ENCODE measurements at regions not wholly inside any gene's neighbourhood (a gene's known extent, or its start where the extent isn't known, plus 50 kb on each side); places are given as distances from the start of the nearest gene placed in this dataset.

DNA sequence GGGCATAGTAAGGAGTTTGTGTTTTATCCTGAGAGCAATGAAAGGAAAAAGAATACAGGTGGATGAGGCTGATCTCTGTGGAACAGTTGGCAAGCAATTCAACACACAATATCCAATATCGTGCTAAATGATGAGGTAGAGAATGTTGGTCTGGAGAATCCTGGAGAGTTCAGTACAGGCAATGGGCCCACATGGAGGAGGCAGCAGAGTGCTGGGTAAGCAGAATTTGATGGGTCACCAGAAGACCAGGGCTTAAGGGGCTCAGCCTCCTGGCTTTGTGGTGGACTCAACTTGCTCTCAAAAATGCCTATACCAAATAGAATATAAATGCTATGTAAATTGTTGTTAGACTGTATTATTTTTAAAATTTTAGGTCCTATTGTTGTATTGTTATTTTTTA lies 271.5 kb upstream of the JARID2 start:
- TF ChIP-seq, protein P1, sequence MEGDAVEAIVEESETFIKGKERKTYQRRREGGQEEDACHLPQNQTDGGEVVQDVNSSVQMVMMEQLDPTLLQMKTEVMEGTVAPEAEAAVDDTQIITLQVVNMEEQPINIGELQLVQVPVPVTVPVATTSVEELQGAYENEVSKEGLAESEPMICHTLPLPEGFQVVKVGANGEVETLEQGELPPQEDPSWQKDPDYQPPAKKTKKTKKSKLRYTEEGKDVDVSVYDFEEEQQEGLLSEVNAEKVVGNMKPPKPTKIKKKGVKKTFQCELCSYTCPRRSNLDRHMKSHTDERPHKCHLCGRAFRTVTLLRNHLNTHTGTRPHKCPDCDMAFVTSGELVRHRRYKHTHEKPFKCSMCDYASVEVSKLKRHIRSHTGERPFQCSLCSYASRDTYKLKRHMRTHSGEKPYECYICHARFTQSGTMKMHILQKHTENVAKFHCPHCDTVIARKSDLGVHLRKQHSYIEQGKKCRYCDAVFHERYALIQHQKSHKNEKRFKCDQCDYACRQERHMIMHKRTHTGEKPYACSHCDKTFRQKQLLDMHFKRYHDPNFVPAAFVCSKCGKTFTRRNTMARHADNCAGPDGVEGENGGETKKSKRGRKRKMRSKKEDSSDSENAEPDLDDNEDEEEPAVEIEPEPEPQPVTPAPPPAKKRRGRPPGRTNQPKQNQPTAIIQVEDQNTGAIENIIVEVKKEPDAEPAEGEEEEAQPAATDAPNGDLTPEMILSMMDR (IDR thresholded peaks at IDR 0.05; ENCODE audit: low read depth, low read length, missing control alignments): no peak
- Histone ChIP-seq H3K36me3 (replicated peaks) (no peaks in the 10 kb centered on the region), H3K27me3 (replicated peaks) (no peaks in the 10 kb centered on the region), H3K4me3 (ENCODE audit: low read depth, low read length) (no peak overlapping the region), H3K27ac (no peak overlapping the region)
- DNase-seq: no peak
- in situ Hi-C loops (cut with HindIII; ENCODE audit: low pct_ligation_motif_present, low sequenced_read_pairs): no loop called here

GRCh38 chr6:14974792-14975470 lies 270.9 kb upstream of the JARID2 start:
- Histone ChIP-seq H3K27ac (no peak overlapping the region), H3K36me3 (replicated peaks) (no peaks in the 10 kb centered on the region), H3K4me3 (ENCODE audit: low read depth, low read length) (no peak overlapping the region), H3K27me3 (replicated peaks) (no peaks in the 10 kb centered on the region)
- no peak for DNase-seq
- TF ChIP-seq, protein P1 (IDR thresholded peaks at IDR 0.05; ENCODE audit: low read depth, low read length, missing control alignments): no peak
- in situ Hi-C loops (cut with HindIII; ENCODE audit: low pct_ligation_motif_present, low sequenced_read_pairs): no loop called here

GRCh38 chr6:14975471-14975817 lies 270.4 kb upstream of the JARID2 start:
- Histone ChIP-seq H3K27me3 (replicated peaks) (no peaks in the 10 kb centered on the region), H3K36me3 (replicated peaks) (no peaks in the 10 kb centered on the region), H3K4me3 (ENCODE audit: low read depth, low read length) (no peak overlapping the region), H3K27ac (no peak overlapping the region)
- TF ChIP-seq, protein P1 (IDR thresholded peaks at IDR 0.05; ENCODE audit: low read depth, low read length, missing control alignments): no peak
- in situ Hi-C loops (cut with HindIII; ENCODE audit: low pct_ligation_motif_present, low sequenced_read_pairs): no loop called here
- no peak for DNase-seq

DNA sequence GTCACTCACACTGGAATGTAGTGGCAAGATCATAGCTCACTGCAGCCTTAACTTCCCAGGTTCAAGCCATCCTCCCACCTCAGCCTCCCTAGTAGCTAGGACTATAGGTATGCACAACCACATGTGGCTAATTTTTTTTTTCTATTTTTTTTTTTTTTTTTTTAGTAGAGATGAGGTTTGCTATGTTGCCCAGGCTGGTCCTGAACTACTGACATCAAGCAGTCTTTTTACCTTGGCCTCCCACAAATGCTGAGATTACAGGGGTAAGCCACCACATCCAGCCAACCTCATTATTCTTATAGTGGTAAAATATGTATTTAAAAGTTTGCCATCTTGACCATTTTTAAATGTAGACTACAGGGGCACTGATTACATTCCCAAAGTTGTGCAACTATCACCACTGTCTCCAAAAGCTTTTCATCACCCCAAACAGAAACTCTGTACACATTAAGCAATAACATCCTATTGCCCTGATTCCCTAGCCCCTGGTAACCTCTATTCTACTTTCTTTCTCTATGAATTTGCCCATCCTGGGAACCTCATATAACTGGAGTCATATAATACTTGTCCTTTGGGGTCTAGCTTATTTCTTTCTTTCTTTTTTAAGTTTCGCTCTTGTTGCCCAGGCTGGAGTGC lies 268.0 kb upstream of the JARID2 start:
- Histone ChIP-seq H3K36me3 (replicated peaks) (no peaks in the 10 kb centered on the region), H3K27ac (no peak overlapping the region), H3K4me3 (ENCODE audit: low read depth, low read length) (no peak overlapping the region), H3K27me3 (replicated peaks) (no peaks in the 10 kb centered on the region)
- TF ChIP-seq, protein P1 (IDR thresholded peaks at IDR 0.05; ENCODE audit: low read depth, low read length, missing control alignments): no peak
- in situ Hi-C loops (cut with HindIII; ENCODE audit: low pct_ligation_motif_present, low sequenced_read_pairs): no loop called here
- no peak for DNase-seq

- TF ChIP-seq, protein P1 (IDR thresholded peaks at IDR 0.05; ENCODE audit: low read depth, low read length, missing control alignments): no peak
- H3K27ac ChIP-seq: no peak overlapping the region
- in situ Hi-C loops (cut with HindIII; ENCODE audit: low pct_ligation_motif_present, low sequenced_read_pairs): no loop called here
- H3K4me3 ChIP-seq (ENCODE audit: low read depth, low read length): no peak overlapping the region
- no peaks in the 10 kb centered on the region for H3K36me3 ChIP-seq (replicated peaks)
- no peak for DNase-seq
- no peaks in the 10 kb centered on the region for H3K27me3 ChIP-seq (replicated peaks)
These were observed 263.9 kb upstream of the JARID2 start for GRCh38 chr6:14981960-14982359.
